Hypothalamus (tissue), 51 donors: ENCODE measurements at regions not wholly inside any gene's neighbourhood (a gene's known extent, or its start where the extent isn't known, plus 50 kb on each side); places are given as distances from the start of the nearest gene placed in this dataset.

Experiments
- DNase-seq, 51 donors: peaks; one replicate each; lab custom pipeline; 2025; lab: John Stamatoyannopoulos, UW

DNA sequence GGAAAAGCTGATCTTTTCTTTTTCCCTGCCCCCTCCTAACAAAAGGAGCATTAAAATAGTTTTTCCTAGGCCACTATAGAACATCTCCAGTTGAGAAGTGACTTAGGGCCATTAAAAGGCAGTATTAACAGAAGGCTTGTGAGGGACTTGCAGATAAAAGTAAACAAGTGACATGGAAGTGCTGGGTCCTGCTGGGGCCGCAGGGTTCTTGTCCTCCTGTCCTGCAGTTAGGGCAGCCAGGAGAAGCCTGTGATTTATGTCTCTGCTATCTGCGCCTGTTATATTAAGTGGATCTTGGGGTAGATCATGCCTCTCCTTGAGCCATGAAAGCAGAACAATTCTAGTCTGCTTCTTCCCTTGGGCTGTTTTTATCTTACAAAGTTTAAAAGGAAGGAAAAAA, 271.4 kb upstream of the C11orf87 start:
- no peak for DNase-seq

DNA sequence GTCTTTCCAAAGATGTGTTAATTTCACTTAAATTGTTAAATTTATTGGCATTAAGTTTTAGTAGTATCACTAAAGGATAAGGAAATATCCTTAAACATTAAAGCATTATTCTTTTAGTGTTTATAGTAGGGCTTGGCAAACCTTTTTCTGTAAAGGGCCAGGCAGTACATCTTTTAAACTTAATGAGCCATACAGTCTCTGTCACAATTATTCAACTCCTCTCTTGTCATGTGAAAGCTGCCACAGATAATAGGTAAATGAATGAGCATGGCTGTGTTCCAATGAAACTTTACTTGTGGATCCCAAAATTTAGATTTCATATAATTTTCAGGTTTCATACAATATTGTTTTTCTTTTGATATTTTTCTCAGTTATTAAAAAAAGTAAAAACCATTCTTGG, 268.2 kb upstream of the C11orf87 start:
- DNase-seq: no peak

DNA sequence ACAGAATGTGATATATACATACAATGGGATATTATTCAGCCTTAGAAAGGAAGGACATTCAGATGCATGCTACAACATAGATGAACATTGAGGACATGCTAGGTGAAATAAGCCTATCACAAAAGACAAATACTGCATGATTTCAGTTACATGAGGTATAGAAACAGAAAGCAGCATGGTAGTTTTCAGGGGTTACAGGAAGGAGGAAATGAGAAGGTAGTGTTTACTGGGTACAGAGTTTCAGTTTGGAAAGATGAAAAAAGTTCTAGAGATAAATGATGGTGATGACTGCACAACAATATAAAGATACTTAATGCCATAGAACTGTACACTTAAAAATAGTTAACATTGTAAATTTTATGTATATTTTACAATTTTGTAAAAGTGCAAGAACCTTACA, 266.7 kb upstream of the C11orf87 start:
- no peak for DNase-seq

DNA sequence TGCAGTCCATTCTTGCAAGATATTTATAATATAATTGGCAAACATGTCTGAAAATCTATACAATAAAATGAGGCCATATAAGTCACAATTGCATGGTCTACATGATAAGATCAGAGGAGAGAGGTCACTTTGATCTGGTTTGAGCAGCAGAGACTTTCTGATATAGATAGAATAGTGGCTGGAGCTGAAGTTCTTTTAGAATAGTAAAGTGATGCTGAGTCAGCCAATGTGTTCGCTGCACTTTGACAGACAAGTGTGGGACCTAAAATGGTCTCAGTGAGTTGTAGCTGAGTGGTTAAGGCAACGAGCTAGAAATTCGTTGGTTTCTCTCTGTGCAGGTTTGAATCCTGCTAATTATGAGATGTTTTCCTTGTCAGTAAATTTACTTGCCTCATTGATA, 257.0 kb upstream of the C11orf87 start:
- no peak for DNase-seq

GRCh38 chr11:109166441-109166840, 255.5 kb upstream of the C11orf87 start:
- peak in 1 of 51 donors; percentile 3 for DNase-seq

- DNase-seq: no peak
Measured at GRCh38 chr11:109173504-109173903, 248.5 kb upstream of the C11orf87 start.

GRCh38 chr11:109184376-109184775, 237.6 kb upstream of the C11orf87 start:
- DNase-seq: no peak

DNA sequence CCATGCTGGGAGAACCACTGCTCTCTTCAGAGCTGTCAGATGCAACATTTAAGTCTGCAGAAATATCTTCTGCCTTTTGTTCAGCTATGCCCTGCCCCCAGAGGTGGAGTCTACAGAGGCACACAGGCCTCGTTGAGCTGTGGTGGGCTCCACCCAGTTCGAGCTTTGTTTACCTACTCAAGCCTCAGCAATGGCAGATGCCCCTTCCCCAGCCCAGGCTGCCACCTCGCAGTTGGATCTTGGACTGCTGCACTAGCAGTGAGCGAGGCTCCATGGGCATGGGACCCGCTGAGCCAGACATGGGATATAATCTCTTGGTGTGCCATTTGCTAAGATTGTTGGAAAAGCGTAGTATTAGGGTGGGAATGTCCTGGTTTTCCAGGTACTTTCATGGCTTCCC, 229.1 kb upstream of the C11orf87 start:
- DNase-seq: no peak

- no peak for DNase-seq
Measured at GRCh38 chr11:109193880-109194279, 228.1 kb upstream of the C11orf87 start.

GRCh38 chr11:109196016-109196415, 226.0 kb upstream of the C11orf87 start:
- no peak for DNase-seq

DNA sequence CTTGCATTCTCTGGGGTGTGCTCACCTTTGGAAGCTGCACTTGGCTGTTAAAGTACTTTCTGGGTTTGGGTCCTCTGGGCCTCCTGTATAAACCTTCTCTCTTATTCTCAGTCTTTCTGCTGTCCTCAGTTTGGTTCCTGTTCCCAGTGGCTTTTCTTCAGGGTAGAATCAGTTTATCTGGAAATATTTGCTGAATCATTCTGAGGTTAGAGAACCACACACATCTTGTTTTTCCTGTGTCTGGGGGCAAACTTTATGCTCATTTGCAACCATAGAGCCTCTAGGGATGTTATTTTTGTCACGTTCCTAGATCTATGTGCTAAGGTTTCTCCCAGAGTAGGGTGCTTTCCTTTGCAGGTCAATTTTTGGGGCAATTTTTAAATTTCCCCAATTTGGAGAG, 224.3 kb upstream of the C11orf87 start:
- no peak for DNase-seq

DNA sequence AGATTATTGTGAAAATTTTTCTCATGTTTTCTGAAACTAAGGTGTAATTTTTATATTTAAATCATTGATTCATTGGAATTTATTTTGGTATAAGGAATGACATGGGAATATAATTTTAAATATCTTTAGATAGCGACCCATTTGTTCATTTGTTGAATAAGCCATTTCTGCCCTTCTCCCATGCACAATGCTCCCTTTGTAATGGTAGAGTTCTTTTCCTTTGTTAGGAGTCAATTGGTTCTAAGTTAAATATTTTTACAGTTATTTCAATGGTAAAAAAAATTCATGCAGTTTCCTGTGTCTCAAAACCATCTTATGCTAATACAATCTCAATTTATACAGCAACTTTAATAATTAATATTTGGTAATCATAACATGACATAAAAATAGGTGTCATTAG, 218.8 kb upstream of the C11orf87 start:
- no peak for DNase-seq

DNA sequence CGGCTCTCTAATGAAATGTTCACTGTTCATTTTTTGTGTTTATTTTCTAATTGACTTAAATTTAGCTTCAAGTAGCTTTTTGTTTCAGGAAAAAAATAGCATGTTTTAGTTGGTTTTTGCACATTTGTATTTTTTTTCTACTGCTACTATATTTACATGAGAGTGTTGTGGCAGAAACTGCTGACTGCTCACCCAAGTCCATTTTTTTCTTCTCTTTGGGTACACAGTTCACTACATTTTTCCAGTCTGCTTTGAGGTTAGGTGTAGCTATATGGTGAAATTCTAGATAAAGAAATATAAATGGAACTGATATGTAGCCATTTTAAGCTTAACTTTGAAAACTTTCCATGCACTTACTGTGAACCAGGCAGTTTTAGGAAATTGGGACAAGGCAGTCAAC, 216.7 kb upstream of the C11orf87 start:
- DNase-seq: no peak

GRCh38 chr11:109208121-109208520, 213.9 kb upstream of the C11orf87 start:
- no peak for DNase-seq

DNA sequence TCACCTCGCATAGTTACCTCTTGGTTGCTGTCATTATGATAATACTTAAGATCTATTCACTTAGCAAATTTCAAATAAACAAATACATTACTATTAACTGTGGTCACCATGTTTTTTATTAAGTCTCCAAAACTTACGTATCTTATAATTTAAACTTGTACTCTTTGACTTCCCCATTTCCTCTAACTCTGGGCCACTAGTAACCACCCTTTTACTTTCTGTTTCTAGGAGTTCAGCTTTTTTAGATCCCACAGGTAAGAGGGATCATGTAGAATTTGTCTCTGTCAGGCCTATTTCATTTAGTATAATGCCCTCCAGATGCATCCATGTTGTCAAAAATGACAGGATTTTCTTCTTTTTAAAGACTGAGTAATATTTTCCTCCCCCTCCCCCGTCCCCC, 212.4 kb upstream of the C11orf87 start:
- DNase-seq: no peak

DNA sequence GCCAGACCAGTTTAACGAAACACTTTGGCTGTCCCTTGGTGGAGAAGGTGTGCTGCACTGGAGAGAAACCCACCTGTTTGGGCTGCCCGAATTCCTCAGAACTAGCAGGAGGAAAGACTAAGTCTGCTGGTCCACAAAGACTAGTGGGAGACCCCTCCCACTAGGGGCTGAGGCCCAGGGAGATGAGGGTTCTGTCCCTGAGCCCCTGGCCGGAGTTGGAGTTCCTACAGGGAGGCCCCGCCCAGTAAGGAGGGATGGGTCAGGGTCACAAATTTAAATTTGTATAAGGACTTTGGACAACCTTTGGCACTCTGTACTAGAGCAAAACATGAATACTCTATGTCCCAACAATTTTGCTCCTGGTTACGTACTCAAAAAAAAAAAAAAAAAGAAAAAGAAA, 200.8 kb upstream of the C11orf87 start:
- no peak for DNase-seq

DNA sequence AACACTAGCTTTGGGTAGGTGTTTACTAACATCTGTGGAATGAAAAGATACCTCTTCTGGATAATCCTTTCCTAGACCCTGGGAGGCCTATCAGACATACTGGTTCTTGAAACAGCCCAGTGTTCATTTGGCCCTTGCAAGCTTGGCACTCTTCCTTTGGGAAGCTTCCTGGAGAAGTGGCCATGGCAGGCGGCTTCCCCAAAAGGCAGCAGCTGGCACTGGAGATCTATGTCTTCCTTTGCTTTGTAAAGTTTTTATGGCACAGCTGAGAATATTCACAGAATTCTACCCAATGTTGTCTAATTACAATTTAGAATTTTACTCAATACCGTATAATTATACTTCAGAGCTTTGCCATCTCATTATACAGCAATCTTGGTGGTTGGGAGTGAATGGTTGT, 199.2 kb upstream of the C11orf87 start:
- DNase-seq: no peak

- no peak for DNase-seq
Measured at GRCh38 chr11:109223451-109223850, 198.5 kb upstream of the C11orf87 start.

DNA sequence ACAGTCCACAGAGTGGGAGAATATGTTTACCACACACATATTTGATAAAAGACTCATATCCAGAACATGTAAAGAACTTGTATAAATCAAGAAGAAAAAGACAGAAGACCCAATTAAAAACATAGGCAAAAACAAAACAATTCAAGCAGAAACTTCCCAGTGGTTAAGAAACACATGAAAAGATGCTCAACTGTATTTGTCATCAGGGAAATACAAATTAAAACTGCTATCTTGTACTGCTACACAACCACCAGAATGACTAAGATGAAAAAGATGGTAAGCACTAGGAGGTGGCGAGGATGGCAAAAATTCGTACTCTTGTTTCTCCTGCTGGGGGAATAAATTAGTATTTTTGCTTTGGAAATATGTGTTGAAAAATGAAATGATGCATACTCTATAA, 192.3 kb upstream of the C11orf87 start:
- no peak for DNase-seq

GRCh38 chr11:109236188-109236587, 185.8 kb upstream of the C11orf87 start:
- no peak for DNase-seq

- no peak for DNase-seq
Measured at GRCh38 chr11:109236696-109237095, 185.3 kb upstream of the C11orf87 start.

- DNase-seq: no peak
Measured at GRCh38 chr11:109237636-109238035, 184.4 kb upstream of the C11orf87 start.

- no peak for DNase-seq
Measured at GRCh38 chr11:109241988-109242536, 179.9 kb upstream of the C11orf87 start.

DNA sequence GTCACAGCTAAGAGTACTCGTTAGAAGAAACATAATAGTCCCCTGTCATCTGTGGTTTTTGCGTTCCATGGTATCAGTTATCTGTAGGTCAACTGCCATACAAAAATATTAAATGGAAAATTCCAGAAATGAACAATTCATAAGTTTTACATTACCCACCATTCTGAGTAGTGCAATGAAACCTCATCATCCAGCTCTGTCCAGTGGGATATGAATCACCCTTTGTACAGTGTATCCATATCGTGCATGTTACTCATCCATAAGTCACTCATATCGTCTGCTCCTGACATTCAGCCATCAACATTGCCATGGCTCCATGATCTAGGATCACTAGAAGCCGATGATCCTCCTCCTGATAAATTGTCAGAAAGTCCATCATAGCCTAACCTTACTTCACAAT, 174.9 kb upstream of the C11orf87 start:
- DNase-seq: no peak
